GM18907 (cell line): ENCODE measurements at regions not wholly inside any gene's neighbourhood (a gene's known extent, or its start where the extent isn't known, plus 50 kb on each side); places are given as distances from the start of the nearest gene placed in this dataset.

Experiments
- ATAC-seq: cut with Tn5 transposase; IDR thresholded peaks from one replicate; pipeline ENCODE4 v1.9.1; 2021; ENCODE audit warnings: mild to moderate bottlenecking, moderate library complexity; ENCODE audit not compliant: unreplicated experiment

DNA sequence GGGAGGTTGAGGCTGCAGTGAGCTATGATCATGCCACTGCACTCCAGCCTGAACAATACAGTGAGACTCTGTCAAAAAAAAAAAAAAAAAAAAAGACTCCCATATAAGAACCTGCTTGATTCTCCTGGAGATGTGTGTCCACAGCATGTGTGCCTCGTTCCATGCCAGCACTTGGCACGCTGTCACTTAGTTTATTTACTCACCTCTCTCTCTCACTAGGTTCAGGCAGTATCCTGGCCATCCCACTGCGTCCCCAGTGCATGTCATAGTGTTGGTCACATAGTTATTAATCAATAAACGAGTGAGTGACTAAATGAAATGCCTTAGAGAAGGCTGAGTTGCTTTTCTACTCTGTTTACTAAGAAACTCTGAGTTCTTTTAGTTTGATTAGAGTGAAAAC is 79.1 kb upstream of the GPR12 start:
- no peak for ATAC-seq

GRCh38 chr13:26838821-26839220 is 78.2 kb upstream of the GPR12 start:
- ATAC-seq, result no peak

- ATAC-seq, result no peak
Observed at GRCh38 chr13:26837997-26838396, 77.4 kb upstream of the GPR12 start.

GRCh38 chr13:26837102-26837501 is 76.5 kb upstream of the GPR12 start:
- ATAC-seq, result no peak

- ATAC-seq, result no peak
Observed at GRCh38 chr13:26836626-26837025, 76.0 kb upstream of the GPR12 start.

DNA sequence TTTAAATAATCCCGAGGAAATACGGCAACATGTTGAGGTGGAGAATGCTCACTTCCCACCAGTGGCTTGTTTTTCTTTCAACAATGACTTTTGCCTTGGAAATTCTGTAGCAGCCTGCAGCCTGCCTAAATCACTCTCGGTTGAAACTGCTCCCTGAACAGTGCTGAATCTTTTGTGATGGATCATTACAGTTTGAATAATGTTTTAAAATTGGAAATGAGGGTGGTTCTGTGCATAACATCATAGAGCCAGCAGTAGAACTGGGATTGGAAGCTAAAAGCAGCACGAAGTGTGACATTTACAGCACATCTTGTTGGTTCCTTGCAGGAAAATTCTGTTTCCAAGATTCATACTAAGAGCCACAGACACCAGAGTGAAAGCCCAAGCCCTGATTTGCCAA is 74.1 kb upstream of the GPR12 start:
- no peak for ATAC-seq

- no peak for ATAC-seq
Observed at GRCh38 chr13:26831336-26831908, 70.8 kb upstream of the GPR12 start.

DNA sequence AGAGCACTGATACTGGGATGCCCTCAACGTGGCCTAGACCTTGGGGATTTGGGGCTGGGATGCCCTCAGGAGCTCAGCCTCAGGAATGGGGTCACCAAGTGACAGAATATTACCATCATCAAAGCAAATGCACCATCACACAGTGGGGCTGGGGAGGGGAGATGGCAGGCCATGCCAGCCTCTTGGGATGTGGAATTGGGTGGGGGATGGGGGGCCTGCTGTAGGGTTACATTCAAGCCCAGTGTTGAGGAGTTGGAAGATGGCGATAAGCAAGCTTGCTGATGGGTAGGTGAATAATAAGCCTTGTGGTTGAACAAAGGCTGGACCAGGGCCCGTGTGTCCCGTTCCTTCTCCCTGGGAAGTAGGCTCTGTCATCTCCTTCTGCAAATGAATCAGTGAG is 69.1 kb upstream of the GPR12 start:
- ATAC-seq, result no peak

GRCh38 chr13:26824581-26824980 is 64.0 kb upstream of the GPR12 start:
- no peak for ATAC-seq

- ATAC-seq, result no peak
Observed at GRCh38 chr13:26822146-26822545, 61.6 kb upstream of the GPR12 start.

- ATAC-seq, result no peak
Observed at GRCh38 chr13:26821672-26822071, 61.1 kb upstream of the GPR12 start.

- no peak for ATAC-seq
Observed at GRCh38 chr13:26820871-26821270, 60.3 kb upstream of the GPR12 start.

- no peak for ATAC-seq
Observed at GRCh38 chr13:26819046-26819445, 58.5 kb upstream of the GPR12 start.

DNA sequence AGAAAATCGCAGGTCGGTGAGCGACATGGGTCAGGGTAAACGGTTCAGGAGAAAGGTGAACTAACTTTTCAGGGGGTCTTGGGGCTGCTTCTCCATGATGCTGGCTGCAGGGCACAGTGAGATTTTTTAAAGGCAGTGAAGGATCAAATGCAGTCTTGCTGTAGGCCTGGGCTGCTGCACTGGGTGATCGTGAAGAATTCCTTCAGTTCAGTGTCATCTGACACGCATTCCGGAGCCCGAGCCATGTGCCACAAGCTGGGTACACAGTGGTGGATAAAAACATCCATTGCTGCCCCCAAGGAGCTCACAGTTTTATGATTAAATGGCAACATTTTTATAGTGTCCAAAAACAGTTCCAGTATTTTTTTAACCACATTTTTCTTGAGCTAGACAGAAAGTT is 56.3 kb upstream of the GPR12 start:
- ATAC-seq, result no peak

DNA sequence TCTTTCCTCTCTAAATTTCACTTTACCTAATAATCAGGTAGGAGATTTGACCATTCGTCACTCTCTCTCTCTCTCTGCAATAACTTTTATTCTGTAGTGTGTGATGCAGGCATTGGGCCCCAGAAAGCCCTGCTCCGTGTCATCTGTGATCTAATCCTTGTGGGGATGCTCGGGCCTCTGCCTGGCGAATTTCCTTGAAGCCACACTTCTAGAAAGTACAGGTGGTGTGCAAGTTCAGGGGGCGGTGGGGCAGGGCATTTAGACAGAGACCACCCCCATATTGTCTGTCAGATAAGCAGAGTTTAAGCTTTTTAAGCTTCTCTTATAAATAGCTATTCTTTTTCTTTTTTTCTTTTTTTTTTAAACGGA is 53.4 kb upstream of the GPR12 start:
- ATAC-seq, result no peak

DNA sequence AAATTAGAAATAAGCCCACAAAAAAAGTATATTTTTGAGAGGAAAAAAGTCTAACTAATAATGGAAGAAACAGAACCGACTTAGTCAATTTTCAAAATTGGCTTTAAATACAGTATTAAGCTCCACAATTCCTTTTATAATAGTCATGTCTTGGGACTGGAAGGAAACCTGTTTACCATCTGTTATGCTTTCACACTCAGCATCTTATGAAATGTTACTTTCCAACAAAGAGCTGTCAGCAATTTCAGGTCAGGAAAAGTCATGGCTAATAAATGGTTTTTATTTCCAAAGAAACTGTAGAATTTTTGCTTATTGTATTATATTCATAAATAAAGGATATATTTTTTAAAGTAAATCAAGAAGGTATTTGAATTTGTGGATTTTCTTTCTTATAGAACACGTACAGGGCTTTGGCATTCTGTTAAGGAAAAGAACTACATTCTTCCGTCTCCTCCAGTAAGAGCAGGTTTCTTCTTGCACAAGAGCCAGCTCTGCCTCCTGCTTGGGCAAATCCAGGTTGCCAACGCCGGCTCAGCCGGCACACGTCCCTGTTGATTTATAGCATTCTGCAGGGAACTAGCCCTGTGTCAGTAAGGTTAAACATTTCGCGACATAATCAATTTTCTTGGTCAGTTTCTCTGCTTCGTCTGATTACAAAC is 52.9 kb upstream of the GPR12 start:
- ATAC-seq, result no peak

DNA sequence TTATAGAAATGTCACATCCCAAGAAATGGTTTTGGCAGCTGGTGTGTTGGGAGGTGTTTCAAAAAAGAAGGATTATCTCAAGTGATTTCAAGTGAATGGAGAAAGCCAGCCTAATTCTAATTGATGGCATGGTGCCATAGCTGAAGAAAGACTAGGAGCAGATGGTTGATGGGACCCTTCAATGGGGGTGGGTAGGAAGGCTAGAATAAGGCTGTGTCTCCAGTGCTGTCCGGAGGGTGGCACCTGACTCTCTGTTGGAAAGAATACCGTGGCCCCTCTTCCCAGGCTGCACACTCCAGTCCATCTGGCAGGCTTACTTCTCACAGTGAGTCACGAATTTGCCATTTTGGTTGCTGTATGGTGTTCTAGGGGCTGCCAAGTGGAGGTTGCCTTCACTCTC is 51.0 kb upstream of the GPR12 start:
- ATAC-seq, result no peak
